ENCODE measurements at regions not wholly inside any gene's neighbourhood (a gene's known extent, or its start where the extent isn't known, plus 50 kb on each side); places are given as distances from the start of the nearest gene placed in this dataset.

GRCh38 chr3:159001711-159002110 lies 199.9 kb downstream of the MFSD1 start:
- 82 to 88% methylated on average over 1 of the region's 1 CpG for whole genome bisulfite sequencing, 2 donors (ENCODE audit: low coverage in 1 of 2)
- Histone ChIP-seq H3K27me3 (no peaks in the 10 kb centered on the region), H3K36me3 (no peaks in the 10 kb centered on the region), H3K9me3 (no peaks in the 10 kb centered on the region), H3K4me3 (no peak overlapping the region), H3K27ac (no peak overlapping the region), H3K4me1 (no peaks in the 10 kb centered on the region)
- ATAC-seq, result no peak
- no peak for TF ChIP-seq POLR2AphosphoS5 (IDR thresholded peaks at IDR 0.05)
- TF ChIP-seq POLR2A (IDR thresholded peaks at IDR 0.05), result no peak
- no peak for TF ChIP-seq CTCF (IDR thresholded peaks at IDR 0.05)
- no peak for TF ChIP-seq EP300 (IDR thresholded peaks at IDR 0.05)

GRCh38 chr3:159005137-159005536 lies 203.3 kb downstream of the MFSD1 start:
- no peak overlapping the region for H3K27ac ChIP-seq
- ATAC-seq, result no peak
- H3K9me3 ChIP-seq, result no peaks in the 10 kb centered on the region
- TF ChIP-seq POLR2AphosphoS5 (IDR thresholded peaks at IDR 0.05), result no peak
- TF ChIP-seq POLR2A (IDR thresholded peaks at IDR 0.05), result no peak
- TF ChIP-seq EP300 (IDR thresholded peaks at IDR 0.05), result no peak
- TF ChIP-seq CTCF (IDR thresholded peaks at IDR 0.05), result no peak
- no peaks in the 10 kb centered on the region for H3K4me1 ChIP-seq
- H3K4me3 ChIP-seq, result no peak overlapping the region
- H3K27me3 ChIP-seq, result no peaks in the 10 kb centered on the region
- no peaks in the 10 kb centered on the region for H3K36me3 ChIP-seq

GRCh38 chr3:159007331-159007730 lies 205.5 kb downstream of the MFSD1 start:
- 80 to 86% methylated on average over 1 of the region's 1 CpG for WGBS, 2 donors (ENCODE audit: low coverage in 1 of 2)
- no peak for ATAC-seq
- TF ChIP-seq POLR2A (IDR thresholded peaks at IDR 0.05), result no peak
- no peak for TF ChIP-seq CTCF (IDR thresholded peaks at IDR 0.05)
- TF ChIP-seq POLR2AphosphoS5 (IDR thresholded peaks at IDR 0.05), result no peak
- no peak for TF ChIP-seq EP300 (IDR thresholded peaks at IDR 0.05)

GRCh38 chr3:159008401-159008800 lies 206.5 kb downstream of the MFSD1 start:
- H3K27ac ChIP-seq, result no peak overlapping the region
- no peak for ATAC-seq
- H3K4me3 ChIP-seq, result no peak overlapping the region
- H3K4me1 ChIP-seq, result no peaks in the 10 kb centered on the region
- WGBS, 2 donors (ENCODE audit: low coverage in 1 of 2), result 22 to 28% methylated on average over 2 to 4 of the region's 4 CpGs
- H3K27me3 ChIP-seq, result no peaks in the 10 kb centered on the region
- H3K9me3 ChIP-seq, result no peaks in the 10 kb centered on the region
- TF ChIP-seq CTCF (IDR thresholded peaks at IDR 0.05), result no peak
- TF ChIP-seq EP300 (IDR thresholded peaks at IDR 0.05), result no peak
- no peak for TF ChIP-seq POLR2A (IDR thresholded peaks at IDR 0.05)
- no peak for TF ChIP-seq POLR2AphosphoS5 (IDR thresholded peaks at IDR 0.05)
- no peaks in the 10 kb centered on the region for H3K36me3 ChIP-seq

More at GRCh38 chr3:159007331-159007730, 205.5 kb downstream of the MFSD1 start:
- H3K27me3 ChIP-seq, result no peaks in the 10 kb centered on the region
- H3K9me3 ChIP-seq, result no peaks in the 10 kb centered on the region
- no peaks in the 10 kb centered on the region for H3K36me3 ChIP-seq
- H3K27ac ChIP-seq, result no peak overlapping the region
- H3K4me1 ChIP-seq, result no peaks in the 10 kb centered on the region
- no peak overlapping the region for H3K4me3 ChIP-seq

GRCh38 chr3:159018341-159018740 lies 216.5 kb downstream of the MFSD1 start:
- no peak for ATAC-seq
- 71 to 73% methylated on average over 1 to 2 of the region's 2 CpGs for WGBS, 2 donors (ENCODE audit: low coverage in 1 of 2)
- Histone ChIP-seq H3K4me3 (no peak overlapping the region), H3K27ac (no peak overlapping the region), H3K36me3 (no peaks in the 10 kb centered on the region), H3K9me3 (peaks cover 0 to 26% (median 3%) of the 10 kb centered on the region in 3 donors), H3K27me3 (no peaks in the 10 kb centered on the region), H3K4me1 (no peaks in the 10 kb centered on the region)
- no peak for TF ChIP-seq CTCF (IDR thresholded peaks at IDR 0.05)
- no peak for TF ChIP-seq EP300 (IDR thresholded peaks at IDR 0.05)
- no peak for TF ChIP-seq POLR2AphosphoS5 (IDR thresholded peaks at IDR 0.05)
- no peak for TF ChIP-seq POLR2A (IDR thresholded peaks at IDR 0.05)

Measured in gastroesophageal sphincter (tissue), 4 donors.